Endothelial cell (in vitro differentiated cells): ENCODE measurements at regions not wholly inside any gene's neighbourhood (a gene's known extent, or its start where the extent isn't known, plus 50 kb on each side); places are given as distances from the start of the nearest gene placed in this dataset.

Experiments used
- DNase-seq: peaks from one replicate; pipeline ENCODE4 v3.0.0; 2021; ENCODE audit warnings: low spot score
- H3K27ac Mint-ChIP-seq: one replicate; pipeline ENCODE4 v1.8.0; 2021; ENCODE audit warnings: mixed read lengths, inconsistent platforms; ENCODE audit not compliant: unreplicated experiment
- H3K27me3 Mint-ChIP-seq: one replicate; pipeline ENCODE4 v1.8.0; 2021; ENCODE audit warnings: mild to moderate bottlenecking, moderate library complexity, mixed read lengths, inconsistent platforms; ENCODE audit not compliant: unreplicated experiment
- H3K36me3 Mint-ChIP-seq: one replicate; pipeline ENCODE4 v1.8.0; 2021; ENCODE audit warnings: mild to moderate bottlenecking, low read depth, mixed read lengths, inconsistent platforms; ENCODE audit not compliant: unreplicated experiment
- H3K4me1 Mint-ChIP-seq: one replicate; pipeline ENCODE4 v1.8.0; 2021; ENCODE audit warnings: mild to moderate bottlenecking, mixed read lengths, inconsistent platforms; ENCODE audit not compliant: unreplicated experiment
- H3K4me3 Mint-ChIP-seq: one replicate; pipeline ENCODE4 v1.8.0; 2021; ENCODE audit warnings: mild to moderate bottlenecking, mixed read lengths, inconsistent platforms; ENCODE audit not compliant: unreplicated experiment
- H3K9me3 Mint-ChIP-seq: one replicate; pipeline ENCODE4 v1.8.0; 2021; ENCODE audit warnings: mixed read lengths, inconsistent platforms; ENCODE audit not compliant: unreplicated experiment
- CTCF ChIP-seq: fragments of 200-600 bp; sonication (generic); IDR thresholded peaks from one replicate; pipeline ENCODE4 v1.5.0; 2021; ENCODE audit warnings: antibody characterized with exemption; ENCODE audit not compliant: unreplicated experiment

GRCh38 chr6:112560651-112561050 is 213.5 kb downstream of the RFPL4B start:
- no peaks in the 10 kb centered on the region for H3K9me3 Mint-ChIP-seq
- no peak overlapping the region for H3K4me3 Mint-ChIP-seq
- peak; percentile 7 for DNase-seq
- H3K36me3 Mint-ChIP-seq = no peaks in the 10 kb centered on the region
- TF ChIP-seq CTCF = no peak
- H3K27me3 Mint-ChIP-seq = peaks cover 1% of the 10 kb centered on the region
- no peaks in the 10 kb centered on the region for H3K4me1 Mint-ChIP-seq
- no peak overlapping the region for H3K27ac Mint-ChIP-seq

GRCh38 chr6:112562301-112563231 is 215.4 kb downstream of the RFPL4B start:
- Mint-ChIP-seq H3K36me3 (no peaks in the 10 kb centered on the region), H3K27ac (no peak overlapping the region), H3K4me3 (no peak overlapping the region), H3K27me3 (peaks cover 1% of the 10 kb centered on the region), H3K9me3 (no peaks in the 10 kb centered on the region), H3K4me1 (no peaks in the 10 kb centered on the region)
- no peak for TF ChIP-seq CTCF
- DNase-seq = no peak

- Mint-ChIP-seq H3K27ac (no peak overlapping the region), H3K27me3 (peaks cover 1% of the 10 kb centered on the region), H3K9me3 (no peaks in the 10 kb centered on the region), H3K4me3 (no peak overlapping the region), H3K4me1 (no peaks in the 10 kb centered on the region), H3K36me3 (no peaks in the 10 kb centered on the region)
- no peak for DNase-seq
- no peak for TF ChIP-seq CTCF
Measured at GRCh38 chr6:112563368-112563767, 216.2 kb downstream of the RFPL4B start.

- TF ChIP-seq CTCF = no peak
- no peaks in the 10 kb centered on the region for H3K9me3 Mint-ChIP-seq
- no peak overlapping the region for H3K4me3 Mint-ChIP-seq
- no peak overlapping the region for H3K27ac Mint-ChIP-seq
- peaks cover 1% of the 10 kb centered on the region for H3K27me3 Mint-ChIP-seq
- no peak for DNase-seq
- no peaks in the 10 kb centered on the region for H3K4me1 Mint-ChIP-seq
- H3K36me3 Mint-ChIP-seq = no peaks in the 10 kb centered on the region
Measured at GRCh38 chr6:112568066-112568465, 220.9 kb downstream of the RFPL4B start.
